ENCODE measurements at regions not wholly inside any gene's neighbourhood (a gene's known extent, or its start where the extent isn't known, plus 50 kb on each side); places are given as distances from the start of the nearest gene placed in this dataset.

- TF ChIP-seq CTCF (conservative IDR thresholded peaks at IDR 0.05; ENCODE audit: low read depth in 2 of 2) (no peak), EZH2 (IDR thresholded peaks at IDR 0.05; ENCODE audit: low read depth, unreplicated experiment) (no peak), REST (IDR thresholded peaks at IDR 0.05; ENCODE audit: unreplicated experiment) (no peak)
Observed at GRCh38 chr17:70483624-70484023, 314.3 kb downstream of the KCNJ2 start.

All from GM23338 (cell line).